ENCODE measurements at regions not wholly inside any gene's neighbourhood (a gene's known extent, or its start where the extent isn't known, plus 50 kb on each side); places are given as distances from the start of the nearest gene placed in this dataset.
"Not testable (repeated sequence)": the region's sequence is repeated elsewhere in the genome, so short reads cannot be mapped to it uniquely, and the experiment has no call there.

GRCh38 chr3:194884649-194885315 lies 199.1 kb downstream of the FAM43A start:
- Histone ChIP-seq H3K27ac (ENCODE audit: low read length) (no peak overlapping the region), H3K9me3 (ENCODE audit: control insufficient read depth in 2 of 2, low read length in 2 of 2) (peaks cover 3 to 8% of the 10 kb centered on the region in 2 donors)

GRCh38 chr3:194885766-194886165 lies 200.1 kb downstream of the FAM43A start:
- peaks cover 13% of the 10 kb centered on the region for H3K4me1 ChIP-seq (ENCODE audit: control insufficient read depth, insufficient read depth, low read length)
- no peaks in the 10 kb centered on the region for H3K27me3 ChIP-seq (ENCODE audit: control insufficient read depth in 1 of 2, insufficient read depth in 2 of 2, low read length in 2 of 2)
- H3K9ac ChIP-seq (ENCODE audit: low read length in 2 of 2), result no peak overlapping the region
- H3K9me3 ChIP-seq (ENCODE audit: control insufficient read depth in 2 of 2, low read length in 2 of 2), result peaks cover 3 to 8% of the 10 kb centered on the region in 2 donors
- H3K27ac ChIP-seq (ENCODE audit: low read length), result no peak overlapping the region
- no peak overlapping the region for H3K4me3 ChIP-seq (ENCODE audit: low read length in 2 of 2)
- H3K36me3 ChIP-seq (ENCODE audit: control insufficient read depth in 2 of 2, insufficient read depth in 2 of 2, low read length in 2 of 2), result no peaks in the 10 kb centered on the region

More at GRCh38 chr3:194884649-194885315, 199.1 kb downstream of the FAM43A start:
- H3K27me3 ChIP-seq (ENCODE audit: control insufficient read depth in 1 of 2, insufficient read depth in 2 of 2, low read length in 2 of 2), result no peaks in the 10 kb centered on the region
- H3K4me3 ChIP-seq (ENCODE audit: low read length in 2 of 2), result no peak overlapping the region
- H3K36me3 ChIP-seq (ENCODE audit: control insufficient read depth in 2 of 2, insufficient read depth in 2 of 2, low read length in 2 of 2), result no peaks in the 10 kb centered on the region
- peaks cover 23% of the 10 kb centered on the region for H3K4me1 ChIP-seq (ENCODE audit: control insufficient read depth, insufficient read depth, low read length)
- H3K9ac ChIP-seq (ENCODE audit: low read length in 2 of 2), result no peak overlapping the region

GRCh38 chr3:194886836-194887235 lies 201.2 kb downstream of the FAM43A start:
- H3K4me1 ChIP-seq (ENCODE audit: control insufficient read depth, insufficient read depth, low read length), result peaks cover 2% of the 10 kb centered on the region
- no peak overlapping the region for H3K27ac ChIP-seq (ENCODE audit: low read length)
- no peak overlapping the region for H3K4me3 ChIP-seq (ENCODE audit: low read length in 2 of 2)
- no peaks in the 10 kb centered on the region for H3K36me3 ChIP-seq (ENCODE audit: control insufficient read depth in 2 of 2, insufficient read depth in 2 of 2, low read length in 2 of 2)
- no peaks in the 10 kb centered on the region for H3K27me3 ChIP-seq (ENCODE audit: control insufficient read depth in 1 of 2, insufficient read depth in 2 of 2, low read length in 2 of 2)
- H3K9ac ChIP-seq (ENCODE audit: low read length in 2 of 2), result no peak overlapping the region
- peaks cover 3 to 8% of the 10 kb centered on the region in 2 donors for H3K9me3 ChIP-seq (ENCODE audit: control insufficient read depth in 2 of 2, low read length in 2 of 2)

GRCh38 chr3:194888062-194888461 lies 202.4 kb downstream of the FAM43A start:
- H3K36me3 ChIP-seq (ENCODE audit: control insufficient read depth in 2 of 2, insufficient read depth in 2 of 2, low read length in 2 of 2); H3K9ac ChIP-seq (ENCODE audit: low read length in 2 of 2); H3K27ac ChIP-seq (ENCODE audit: low read length); H3K4me1 ChIP-seq (ENCODE audit: control insufficient read depth, insufficient read depth, low read length); H3K4me3 ChIP-seq (ENCODE audit: low read length in 2 of 2); H3K27me3 ChIP-seq (ENCODE audit: control insufficient read depth in 1 of 2, insufficient read depth in 2 of 2, low read length in 2 of 2); H3K9me3 ChIP-seq (ENCODE audit: control insufficient read depth in 2 of 2, low read length in 2 of 2): not testable (repeated sequence)

- H3K36me3 ChIP-seq (ENCODE audit: control insufficient read depth in 2 of 2, insufficient read depth in 2 of 2, low read length in 2 of 2), result no peaks in the 10 kb centered on the region
- H3K4me3 ChIP-seq (ENCODE audit: low read length in 2 of 2), result no peak overlapping the region
- no peaks in the 10 kb centered on the region for H3K27me3 ChIP-seq (ENCODE audit: control insufficient read depth in 1 of 2, insufficient read depth in 2 of 2, low read length in 2 of 2)
- H3K4me1 ChIP-seq (ENCODE audit: control insufficient read depth, insufficient read depth, low read length), result no peaks in the 10 kb centered on the region
- peaks cover 3 to 4% of the 10 kb centered on the region in 2 donors for H3K9me3 ChIP-seq (ENCODE audit: control insufficient read depth in 2 of 2, low read length in 2 of 2)
- no peak overlapping the region for H3K27ac ChIP-seq (ENCODE audit: low read length)
- no peak overlapping the region for H3K9ac ChIP-seq (ENCODE audit: low read length in 2 of 2)
These were observed 203.2 kb downstream of the FAM43A start for GRCh38 chr3:194888916-194889315.

GRCh38 chr3:194890091-194890490 lies 204.4 kb downstream of the FAM43A start:
- Histone ChIP-seq H3K27ac (ENCODE audit: low read length) (no peak overlapping the region), H3K27me3 (ENCODE audit: control insufficient read depth in 1 of 2, insufficient read depth in 2 of 2, low read length in 2 of 2) (no peaks in the 10 kb centered on the region), H3K4me3 (ENCODE audit: low read length in 2 of 2) (no peak overlapping the region), H3K36me3 (ENCODE audit: control insufficient read depth in 2 of 2, insufficient read depth in 2 of 2, low read length in 2 of 2) (no peaks in the 10 kb centered on the region), H3K9me3 (ENCODE audit: control insufficient read depth in 2 of 2, low read length in 2 of 2) (peaks cover 3% of the 10 kb centered on the region in 2 donors), H3K4me1 (ENCODE audit: control insufficient read depth, insufficient read depth, low read length) (no peaks in the 10 kb centered on the region), H3K9ac (ENCODE audit: low read length in 2 of 2) (no peak overlapping the region)

- Histone ChIP-seq H3K4me1 (ENCODE audit: control insufficient read depth, insufficient read depth, low read length) (no peaks in the 10 kb centered on the region), H3K4me3 (ENCODE audit: low read length in 2 of 2) (no peak overlapping the region), H3K36me3 (ENCODE audit: control insufficient read depth in 2 of 2, insufficient read depth in 2 of 2, low read length in 2 of 2) (no peaks in the 10 kb centered on the region), H3K27ac (ENCODE audit: low read length) (no peak overlapping the region), H3K9ac (ENCODE audit: low read length in 2 of 2) (no peak overlapping the region), H3K27me3 (ENCODE audit: control insufficient read depth in 1 of 2, insufficient read depth in 2 of 2, low read length in 2 of 2) (no peaks in the 10 kb centered on the region), H3K9me3 (ENCODE audit: control insufficient read depth in 2 of 2, low read length in 2 of 2) (peaks cover 0 to 3% of the 10 kb centered on the region in 2 donors)
These were observed 207.7 kb downstream of the FAM43A start for GRCh38 chr3:194893121-194893987.

- no peaks in the 10 kb centered on the region for H3K36me3 ChIP-seq (ENCODE audit: control insufficient read depth in 2 of 2, insufficient read depth in 2 of 2, low read length in 2 of 2)
- H3K4me1 ChIP-seq (ENCODE audit: control insufficient read depth, insufficient read depth, low read length), result no peaks in the 10 kb centered on the region
- H3K27me3 ChIP-seq (ENCODE audit: control insufficient read depth in 1 of 2, insufficient read depth in 2 of 2, low read length in 2 of 2), result no peaks in the 10 kb centered on the region
- H3K9ac ChIP-seq (ENCODE audit: low read length in 2 of 2), result no peak overlapping the region
- H3K4me3 ChIP-seq (ENCODE audit: low read length in 2 of 2), result no peak overlapping the region
- H3K9me3 ChIP-seq (ENCODE audit: control insufficient read depth in 2 of 2, low read length in 2 of 2), result peaks cover 0 to 3% of the 10 kb centered on the region in 2 donors
- no peak overlapping the region for H3K27ac ChIP-seq (ENCODE audit: low read length)
These were observed 208.9 kb downstream of the FAM43A start for GRCh38 chr3:194894538-194894937.

GRCh38 chr3:194900854-194901522 lies 215.3 kb downstream of the FAM43A start:
- Histone ChIP-seq H3K9me3 (ENCODE audit: control insufficient read depth in 2 of 2, low read length in 2 of 2) (peaks cover 3% of the 10 kb centered on the region in 2 donors), H3K36me3 (ENCODE audit: control insufficient read depth in 2 of 2, insufficient read depth in 2 of 2, low read length in 2 of 2) (no peaks in the 10 kb centered on the region), H3K27ac (ENCODE audit: low read length) (no peak overlapping the region), H3K4me1 (ENCODE audit: control insufficient read depth, insufficient read depth, low read length) (no peaks in the 10 kb centered on the region), H3K4me3 (ENCODE audit: low read length in 2 of 2) (no peak overlapping the region), H3K27me3 (ENCODE audit: control insufficient read depth in 1 of 2, insufficient read depth in 2 of 2, low read length in 2 of 2) (no peaks in the 10 kb centered on the region), H3K9ac (ENCODE audit: low read length in 2 of 2) (no peak overlapping the region)

GRCh38 chr3:194903447-194903846 lies 217.8 kb downstream of the FAM43A start:
- H3K27ac ChIP-seq (ENCODE audit: low read length), result not testable (repeated sequence)

More at GRCh38 chr3:194903447-194903846, 217.8 kb downstream of the FAM43A start:
- not testable (repeated sequence) for H3K9ac ChIP-seq (ENCODE audit: low read length in 2 of 2); H3K27me3 ChIP-seq (ENCODE audit: control insufficient read depth in 1 of 2, insufficient read depth in 2 of 2, low read length in 2 of 2); H3K36me3 ChIP-seq (ENCODE audit: control insufficient read depth in 2 of 2, insufficient read depth in 2 of 2, low read length in 2 of 2); H3K9me3 ChIP-seq (ENCODE audit: control insufficient read depth in 2 of 2, low read length in 2 of 2); H3K4me3 ChIP-seq (ENCODE audit: low read length in 2 of 2); H3K4me1 ChIP-seq (ENCODE audit: control insufficient read depth, insufficient read depth, low read length)
